Kidney (tissue), 13 donors: ENCODE measurements at regions not wholly inside any gene's neighbourhood (a gene's known extent, or its start where the extent isn't known, plus 50 kb on each side); places are given as distances from the start of the nearest gene placed in this dataset.
A peak's percentile ranks its signal among the peaks of the same experiment; 100 is the strongest.

Source experiments
- DNase-seq, 5 donors: peaks; one replicate each; pipeline ENCODE4 v3.0.0-alpha.2; 2013 to 2020
- FAIRE-seq: peaks from 2 replicates; lab custom pipeline; 2012; peaks lifted over from hg19 to GRCh38; lab: Jason Lieb, UNC
- H3K27ac ChIP-seq, 2 donors: one replicate each; pipeline ENCODE4 v1.7.0; 2013; ENCODE audit warnings: low read depth in 2 of 2, low read length in 2 of 2, inconsistent platforms in 1 of 2
- H3K27me3 ChIP-seq: one replicate; pipeline ENCODE4 v1.7.1; 2013; ENCODE audit warnings: low read length, inconsistent platforms; ENCODE audit not compliant: control insufficient read depth, insufficient read depth
- H3K36me3 ChIP-seq, 3 donors: one replicate each; pipeline versions ENCODE4 v1.7.0 to v1.7.1; 2013; ENCODE audit warnings: low read length in 3 of 3, control low read depth in 1 of 3, inconsistent platforms in 1 of 3; ENCODE audit not compliant: insufficient read depth in 3 of 3, control insufficient read depth in 2 of 3
- H3K4me1 ChIP-seq, 3 donors: one replicate each; pipeline versions ENCODE4 v1.7.0 to v1.7.1; 2013; ENCODE audit warnings: low read length in 3 of 3, inconsistent platforms in 1 of 3, low read depth in 1 of 3; ENCODE audit not compliant: control insufficient read depth in 2 of 3, insufficient read depth in 2 of 3
- H3K4me3 ChIP-seq, 3 donors: one replicate each; pipeline versions ENCODE4 v1.7.0 to v1.8.1; 2013; ENCODE audit warnings: low read length in 3 of 3, control low read depth in 1 of 3, inconsistent platforms in 1 of 3
- H3K9ac ChIP-seq, 3 donors: one replicate each; pipeline versions ENCODE4 v1.7.0 to v1.7.1; 2013; ENCODE audit warnings: low read length in 3 of 3, control low read depth in 1 of 3, inconsistent platforms in 1 of 3
- H3K9me3 ChIP-seq, 3 donors: one replicate each; pipeline versions ENCODE4 v1.7.0 to v1.7.1; 2013; ENCODE audit warnings: low read length in 3 of 3, control low read depth in 1 of 3, inconsistent platforms in 1 of 3; ENCODE audit not compliant: control insufficient read depth in 2 of 3, insufficient read depth in 1 of 3
- CTCF ChIP-seq: IDR thresholded peaks from 3 replicates; pipeline ENCODE4 v1.5.1; 2012; ENCODE audit warnings: mild to moderate bottlenecking, moderate library complexity, borderline replicate concordance; ENCODE audit not compliant: insufficient read depth; ENCODE audit errors: extremely low read depth
- intact Hi-C: fragments of 100-400 bp; cut with DNase I; formaldehyde crosslinking; loops from one replicate; pipeline ENCODE4 v1.11.1; 2022
- donor health status: control.
- donor health status: control.
- donor health status: control.
- donor health status: control.
- donor health status: control.
- donor health status: DM: yes; HTN: yes; CAD: no.
- donor health status: Normal renal cell carcinoma (clear cell type).

GRCh38 chr4:119728692-119729593 is 100.3 kb upstream of the PDE5A start:
- DNase-seq, result peak in 3 of 5 donors; percentile 23 to 47 (median 38)
- H3K9ac ChIP-seq, result no peak overlapping the region
- peaks cover 0 to 12% (median 2%) of the 10 kb centered on the region in 3 donors for H3K4me1 ChIP-seq
- H3K36me3 ChIP-seq, result no peaks in the 10 kb centered on the region
- FAIRE-seq, result no peak
- no peak overlapping the region for H3K27ac ChIP-seq
- intact Hi-C loops, result no loop called here
- no peaks in the 10 kb centered on the region for H3K27me3 ChIP-seq
- TF ChIP-seq CTCF, result no peak
- H3K9me3 ChIP-seq, result no peaks in the 10 kb centered on the region
- H3K4me3 ChIP-seq, result no peak overlapping the region

- H3K4me3 ChIP-seq, result no peak overlapping the region
- DNase-seq, result no peak
- peaks cover 0 to 12% (median 2%) of the 10 kb centered on the region in 3 donors for H3K4me1 ChIP-seq
- H3K27me3 ChIP-seq, result no peaks in the 10 kb centered on the region
- intact Hi-C loops, result no loop called here
- no peak for TF ChIP-seq CTCF
- no peak for FAIRE-seq
- H3K36me3 ChIP-seq, result no peaks in the 10 kb centered on the region
- no peak overlapping the region for H3K9ac ChIP-seq
- H3K9me3 ChIP-seq, result no peaks in the 10 kb centered on the region
- no peak overlapping the region for H3K27ac ChIP-seq
These were observed 99.6 kb upstream of the PDE5A start for GRCh38 chr4:119728185-119728584.

GRCh38 chr4:119726505-119726904 is 97.9 kb upstream of the PDE5A start:
- no peak for FAIRE-seq
- Histone ChIP-seq H3K36me3 (no peaks in the 10 kb centered on the region), H3K27me3 (no peaks in the 10 kb centered on the region), H3K4me3 (no peak overlapping the region), H3K27ac (no peak overlapping the region), H3K9me3 (no peaks in the 10 kb centered on the region), H3K4me1 (peaks cover 0 to 8% (median 2%) of the 10 kb centered on the region in 3 donors), H3K9ac (no peak overlapping the region)
- intact Hi-C loops, result no loop called here
- DNase-seq, result no peak
- no peak for TF ChIP-seq CTCF
